ENCODE measurements at regions not wholly inside any gene's neighbourhood (a gene's known extent, or its start where the extent isn't known, plus 50 kb on each side); places are given as distances from the start of the nearest gene placed in this dataset.

GRCh38 chr10:4121502-4122380, 336.7 kb upstream of the KLF6 start:
- peak; percentile 29 to 46 for DNase-seq
- peak; percentile 67 for ATAC-seq
- intact Hi-C loops (cut with DNase I, micrococcal nuclease): no loop called here

- ATAC-seq (peak; percentile 21), DNase-seq (peak in 1 of 2 donors; percentile 23)
- intact Hi-C loops (cut with DNase I, micrococcal nuclease): no loop called here
Measured at GRCh38 chr10:4120096-4120853, 335.3 kb upstream of the KLF6 start.

- DNase-seq (no peak), ATAC-seq (no peak)
- intact Hi-C loops (cut with DNase I, micrococcal nuclease): no loop called here
Measured at GRCh38 chr10:4119107-4119506, 334.1 kb upstream of the KLF6 start.

- no peak for ATAC-seq
- intact Hi-C loops (cut with DNase I, micrococcal nuclease): no loop called here
- DNase-seq: no peak
Measured at GRCh38 chr10:4117604-4118003, 332.6 kb upstream of the KLF6 start.

GRCh38 chr10:4111643-4112042, 326.6 kb upstream of the KLF6 start:
- ATAC-seq: no peak
- intact Hi-C loops (cut with DNase I, micrococcal nuclease): no loop called here
- DNase-seq: no peak

- intact Hi-C loops (cut with DNase I, micrococcal nuclease): no loop called here
- DNase-seq: no peak
- no peak for ATAC-seq
Measured at GRCh38 chr10:4109469-4109868, 324.5 kb upstream of the KLF6 start.

GRCh38 chr10:4108693-4109092, 323.7 kb upstream of the KLF6 start:
- ATAC-seq (no peak), DNase-seq (no peak)
- intact Hi-C loops (cut with DNase I, micrococcal nuclease): no loop called here

GRCh38 chr10:4107285-4107851, 322.4 kb upstream of the KLF6 start:
- intact Hi-C loops (cut with DNase I, micrococcal nuclease): no loop called here
- DNase-seq: no peak

GRCh38 chr10:4103603-4104002, 318.6 kb upstream of the KLF6 start:
- no peak for ATAC-seq
- no peak for DNase-seq
- intact Hi-C loops (cut with DNase I, micrococcal nuclease): no loop called here

More at GRCh38 chr10:4107285-4107851, 322.4 kb upstream of the KLF6 start:
- no peak for ATAC-seq

GRCh38 chr10:4102802-4103344, 317.9 kb upstream of the KLF6 start:
- DNase-seq (no peak), ATAC-seq (no peak)
- intact Hi-C loops (cut with DNase I, micrococcal nuclease): no loop called here

GRCh38 chr10:4101918-4102654, 317.1 kb upstream of the KLF6 start:
- intact Hi-C loops (cut with DNase I, micrococcal nuclease): no loop called here
- DNase-seq (no peak), ATAC-seq (no peak)

- intact Hi-C loops (cut with DNase I, micrococcal nuclease): no loop called here
- ATAC-seq: no peak
Measured at GRCh38 chr10:4100380-4100779, 315.4 kb upstream of the KLF6 start.

GRCh38 chr10:4099202-4099601, 314.2 kb upstream of the KLF6 start:
- DNase-seq (no peak), ATAC-seq (no peak)
- intact Hi-C loops (cut with DNase I, micrococcal nuclease): no loop called here

More at GRCh38 chr10:4100380-4100779, 315.4 kb upstream of the KLF6 start:
- DNase-seq: no peak

GRCh38 chr10:4095166-4095917, 310.3 kb upstream of the KLF6 start:
- intact Hi-C loops (cut with DNase I, micrococcal nuclease): no loop called here
- DNase-seq: no peak
- no peak for ATAC-seq

- ATAC-seq: no peak
- intact Hi-C loops (cut with DNase I, micrococcal nuclease): no loop called here
- no peak for DNase-seq
Measured at GRCh38 chr10:4094751-4095150, 309.7 kb upstream of the KLF6 start.

GRCh38 chr10:4093438-4093837, 308.4 kb upstream of the KLF6 start:
- ATAC-seq (no peak), DNase-seq (no peak)
- intact Hi-C loops (cut with DNase I, micrococcal nuclease): no loop called here

- intact Hi-C loops (cut with DNase I, micrococcal nuclease): no loop called here
- DNase-seq: no peak
- no peak for ATAC-seq
Measured at GRCh38 chr10:4088354-4089066, 303.5 kb upstream of the KLF6 start.
